ENCODE measurements at regions not wholly inside any gene's neighbourhood (a gene's known extent, or its start where the extent isn't known, plus 50 kb on each side); places are given as distances from the start of the nearest gene placed in this dataset.

GRCh38 chr9:28378231-28378630 lies 805.0 kb upstream of the C9orf72 start:
- DNase-seq: no peak
- intact Hi-C loops (cut with DNase I): no loop called here
- WGBS, 2 donors: 91 to 100% methylated on average over 1 of the region's 1 CpG
- Histone ChIP-seq H3K4me1 (no peaks in the 10 kb centered on the region), H3K27ac (no peak overlapping the region), H3K36me3 (no peaks in the 10 kb centered on the region), H3K9me3 (no peaks in the 10 kb centered on the region), H3K27me3 (no peaks in the 10 kb centered on the region), H3K4me3 (no peak overlapping the region)
- TF ChIP-seq POLR2A (IDR thresholded peaks at IDR 0.05) (no peak), CTCF (IDR thresholded peaks at IDR 0.05) (no peak)

- intact Hi-C loops (cut with DNase I): no loop called here
- Histone ChIP-seq H3K36me3 (no peaks in the 10 kb centered on the region), H3K4me3 (no peak overlapping the region), H3K4me1 (no peaks in the 10 kb centered on the region), H3K27me3 (no peaks in the 10 kb centered on the region), H3K27ac (no peak overlapping the region), H3K9me3 (no peaks in the 10 kb centered on the region)
- TF ChIP-seq POLR2A (IDR thresholded peaks at IDR 0.05) (no peak), CTCF (IDR thresholded peaks at IDR 0.05) (no peak)
- DNase-seq: no peak
Measured at GRCh38 chr9:28379082-28379481, 805.8 kb upstream of the C9orf72 start.

GRCh38 chr9:28389411-28389810 lies 816.1 kb upstream of the C9orf72 start:
- H3K36me3 ChIP-seq: no peaks in the 10 kb centered on the region
- H3K27me3 ChIP-seq: no peaks in the 10 kb centered on the region
- no peak overlapping the region for H3K4me3 ChIP-seq
- intact Hi-C loops (cut with DNase I): no loop called here
- TF ChIP-seq CTCF (IDR thresholded peaks at IDR 0.05): no peak
- TF ChIP-seq POLR2A (IDR thresholded peaks at IDR 0.05): no peak
- H3K4me1 ChIP-seq: no peaks in the 10 kb centered on the region
- no peaks in the 10 kb centered on the region for H3K9me3 ChIP-seq
- DNase-seq: no peak
- WGBS, 2 donors: 74 to 75% methylated on average over 3 of the region's 3 CpGs
- H3K27ac ChIP-seq: no peak overlapping the region

GRCh38 chr9:28394774-28395173 lies 821.5 kb upstream of the C9orf72 start:
- Histone ChIP-seq H3K27me3 (no peaks in the 10 kb centered on the region), H3K4me3 (no peak overlapping the region), H3K36me3 (no peaks in the 10 kb centered on the region), H3K9me3 (no peaks in the 10 kb centered on the region), H3K27ac (no peak overlapping the region), H3K4me1 (no peaks in the 10 kb centered on the region)
- no peak for TF ChIP-seq POLR2A (IDR thresholded peaks at IDR 0.05)
- no peak for TF ChIP-seq CTCF (IDR thresholded peaks at IDR 0.05)
- intact Hi-C loops (cut with DNase I): no loop called here
- DNase-seq: no peak

GRCh38 chr9:28396058-28396457 lies 822.8 kb upstream of the C9orf72 start:
- no peaks in the 10 kb centered on the region for H3K4me1 ChIP-seq
- WGBS, 2 donors: 67 to 70% methylated on average over 4 of the region's 4 CpGs
- DNase-seq: no peak
- intact Hi-C loops (cut with DNase I): no loop called here
- H3K27ac ChIP-seq: no peak overlapping the region
- no peaks in the 10 kb centered on the region for H3K36me3 ChIP-seq
- no peak overlapping the region for H3K4me3 ChIP-seq
- H3K9me3 ChIP-seq: no peaks in the 10 kb centered on the region
- no peak for TF ChIP-seq CTCF (IDR thresholded peaks at IDR 0.05)
- TF ChIP-seq POLR2A (IDR thresholded peaks at IDR 0.05): no peak
- H3K27me3 ChIP-seq: no peaks in the 10 kb centered on the region
